HG02884 (cell line): ENCODE measurements at regions not wholly inside any gene's neighbourhood (a gene's known extent, or its start where the extent isn't known, plus 50 kb on each side); places are given as distances from the start of the nearest gene placed in this dataset.
"Not testable (repeated sequence)": the region's sequence is repeated elsewhere in the genome, so short reads cannot be mapped to it uniquely, and the experiment has no call there.

ENCODE experiments used
- ATAC-seq: cut with Tn5 transposase; IDR thresholded peaks from one replicate; pipeline ENCODE4 v1.9.1; 2021; ENCODE audit warnings: mild to moderate bottlenecking, moderate library complexity; ENCODE audit not compliant: unreplicated experiment

DNA sequence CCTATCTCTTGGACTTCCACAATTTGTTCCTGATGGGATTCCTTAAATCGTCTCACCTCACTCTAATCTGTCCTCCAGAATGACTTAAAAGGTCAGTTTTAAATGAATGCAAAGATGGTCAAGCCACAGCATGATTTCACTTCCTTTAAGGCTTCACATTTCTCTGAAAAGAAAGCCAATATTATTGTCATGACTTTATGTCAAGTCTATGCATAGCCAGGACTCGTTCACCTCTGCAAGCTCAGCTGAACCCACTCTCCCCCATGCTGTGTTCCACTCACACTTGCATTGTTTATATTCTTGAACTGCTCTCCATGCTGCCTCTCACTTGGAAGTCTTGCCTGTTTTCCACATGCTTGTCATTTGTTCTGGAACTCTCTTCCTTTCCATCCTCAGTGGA is 298.4 kb upstream of the MMADHC start:
- ATAC-seq, result no peak

DNA sequence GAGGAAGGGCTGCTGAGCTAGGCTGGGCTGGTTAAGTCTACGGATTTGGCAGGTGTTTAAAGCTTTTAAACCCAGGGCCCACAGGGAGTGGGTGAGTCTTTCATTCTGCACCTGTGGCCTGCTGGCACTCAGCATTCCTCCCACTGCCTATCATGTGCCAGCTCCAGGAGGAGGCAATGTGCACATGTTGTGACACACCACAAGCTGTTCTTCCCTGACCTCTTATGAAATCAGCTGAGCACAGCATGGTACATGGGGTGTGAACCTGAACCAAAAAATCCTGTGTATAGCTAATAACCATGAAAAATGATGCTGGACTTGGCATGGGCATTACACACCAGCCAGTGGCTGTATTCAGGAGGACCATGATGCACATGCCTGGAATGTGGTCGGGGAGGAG is 297.9 kb upstream of the MMADHC start:
- no peak for ATAC-seq

DNA sequence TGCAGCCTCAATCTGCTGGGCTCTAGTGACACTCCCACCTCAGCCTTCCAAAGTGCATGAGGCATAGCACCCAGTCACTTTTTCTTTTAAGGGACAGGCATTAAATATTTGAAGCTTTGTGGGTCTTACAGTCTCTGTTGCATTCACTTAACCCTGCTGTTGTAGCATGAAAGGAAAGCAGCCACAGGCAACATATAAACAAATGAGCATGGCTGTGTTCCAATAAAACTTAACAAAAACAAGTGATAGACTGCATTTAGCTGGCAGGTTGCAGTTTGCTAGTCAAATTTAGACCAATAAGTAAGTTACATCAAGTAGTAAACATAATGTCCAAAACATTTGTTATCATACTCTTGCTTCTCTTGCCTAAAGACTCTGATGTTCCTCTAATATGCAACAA is 297.3 kb upstream of the MMADHC start:
- no peak for ATAC-seq

DNA sequence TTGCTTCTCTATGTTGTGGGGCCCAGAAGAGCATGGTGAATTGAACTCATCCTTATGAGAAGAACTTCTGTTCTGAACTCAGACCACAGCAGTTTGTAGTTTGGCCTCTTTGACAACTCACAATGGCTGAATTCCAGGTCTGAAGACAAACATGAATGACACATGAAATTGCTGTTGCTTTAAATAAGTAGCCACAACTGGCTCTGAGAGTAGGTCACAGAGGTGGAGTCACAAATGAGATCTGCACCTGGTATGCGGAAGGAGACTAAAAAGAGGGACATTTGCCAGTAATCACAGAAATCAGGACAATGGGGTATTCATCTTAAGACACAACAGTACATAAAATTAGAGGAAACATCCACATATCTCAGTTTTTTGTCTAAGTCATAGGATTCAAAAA is 290.3 kb upstream of the MMADHC start:
- ATAC-seq, result no peak

DNA sequence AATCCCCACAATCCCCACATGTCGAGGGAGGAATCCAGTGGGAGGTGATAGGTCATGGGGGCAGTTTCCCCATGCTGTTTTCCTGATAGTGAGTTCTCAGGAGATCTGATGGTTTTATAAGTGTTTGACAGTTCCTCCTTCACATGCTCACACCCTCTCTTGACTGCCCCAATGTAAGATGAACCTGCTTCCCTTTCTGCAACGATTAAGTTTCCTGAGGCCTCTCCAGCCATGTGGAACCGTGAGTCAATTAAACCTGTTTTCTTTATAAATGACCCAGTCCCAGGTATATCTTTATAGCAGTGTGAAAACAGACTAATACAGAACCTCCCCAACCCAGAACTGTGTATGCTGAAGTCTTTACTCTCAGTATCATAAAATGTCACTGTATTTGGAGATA is 289.5 kb upstream of the MMADHC start:
- no peak for ATAC-seq

DNA sequence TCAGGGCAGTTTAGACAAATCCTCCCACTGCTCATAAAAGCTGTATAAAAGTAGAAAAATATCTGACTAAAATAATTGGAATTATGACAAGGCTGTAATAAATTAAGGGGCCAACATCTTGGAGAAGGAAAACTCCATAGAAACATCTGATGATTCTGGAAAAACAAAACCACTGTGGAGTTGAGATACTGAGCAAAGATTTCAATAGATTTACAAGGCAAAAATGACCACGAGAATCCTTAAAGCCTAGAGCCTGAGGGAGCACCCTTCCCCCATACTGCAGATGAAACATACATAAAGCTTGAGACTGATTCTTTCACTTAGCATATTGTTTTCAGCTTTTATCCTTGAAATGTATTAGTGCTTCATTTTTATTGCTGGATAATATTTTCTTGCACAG is 286.4 kb upstream of the MMADHC start:
- no peak for ATAC-seq

DNA sequence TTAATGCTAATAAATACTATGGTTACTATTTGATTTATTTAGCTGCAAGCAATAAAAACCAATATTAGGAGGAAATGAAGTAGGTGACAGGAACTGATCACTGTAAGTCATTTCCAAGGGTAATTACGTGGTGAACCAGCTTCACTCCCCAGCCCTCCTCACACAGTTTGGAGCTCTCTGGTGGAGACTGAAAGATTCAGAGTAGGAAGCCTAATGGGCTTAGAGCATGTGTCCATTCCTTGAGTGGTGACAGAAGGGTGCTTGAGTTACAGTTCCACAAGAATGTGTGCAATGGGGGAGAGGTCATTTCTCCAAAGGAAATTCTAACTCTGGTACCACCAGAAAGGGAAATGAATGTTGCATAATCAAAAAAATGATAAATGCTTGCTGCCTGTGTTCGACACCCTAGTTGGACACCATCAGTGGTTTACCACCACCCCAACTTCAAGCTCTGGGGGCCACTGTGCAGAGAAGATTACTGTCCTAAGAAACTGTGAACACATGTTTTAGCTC is 285.1 kb upstream of the MMADHC start:
- no peak for ATAC-seq

DNA sequence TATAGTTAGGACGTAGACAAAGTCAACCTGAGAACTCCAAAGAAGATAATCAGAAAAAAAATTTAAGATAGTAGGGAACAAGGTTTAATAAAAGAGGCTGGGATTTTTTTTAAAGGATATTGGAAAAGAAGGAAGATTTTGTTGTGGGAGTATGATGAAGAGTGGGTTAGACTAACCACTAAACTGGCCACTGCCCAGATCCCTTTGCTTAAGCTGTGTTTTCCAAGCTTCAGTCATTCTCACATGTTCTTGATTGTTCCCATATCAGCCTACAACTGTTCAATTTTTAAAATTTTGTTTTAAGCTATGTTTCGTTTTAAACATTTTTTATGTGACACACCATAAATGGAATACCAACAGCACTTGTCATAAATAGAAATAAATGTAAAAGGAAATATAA is 284.5 kb upstream of the MMADHC start:
- no peak for ATAC-seq

DNA sequence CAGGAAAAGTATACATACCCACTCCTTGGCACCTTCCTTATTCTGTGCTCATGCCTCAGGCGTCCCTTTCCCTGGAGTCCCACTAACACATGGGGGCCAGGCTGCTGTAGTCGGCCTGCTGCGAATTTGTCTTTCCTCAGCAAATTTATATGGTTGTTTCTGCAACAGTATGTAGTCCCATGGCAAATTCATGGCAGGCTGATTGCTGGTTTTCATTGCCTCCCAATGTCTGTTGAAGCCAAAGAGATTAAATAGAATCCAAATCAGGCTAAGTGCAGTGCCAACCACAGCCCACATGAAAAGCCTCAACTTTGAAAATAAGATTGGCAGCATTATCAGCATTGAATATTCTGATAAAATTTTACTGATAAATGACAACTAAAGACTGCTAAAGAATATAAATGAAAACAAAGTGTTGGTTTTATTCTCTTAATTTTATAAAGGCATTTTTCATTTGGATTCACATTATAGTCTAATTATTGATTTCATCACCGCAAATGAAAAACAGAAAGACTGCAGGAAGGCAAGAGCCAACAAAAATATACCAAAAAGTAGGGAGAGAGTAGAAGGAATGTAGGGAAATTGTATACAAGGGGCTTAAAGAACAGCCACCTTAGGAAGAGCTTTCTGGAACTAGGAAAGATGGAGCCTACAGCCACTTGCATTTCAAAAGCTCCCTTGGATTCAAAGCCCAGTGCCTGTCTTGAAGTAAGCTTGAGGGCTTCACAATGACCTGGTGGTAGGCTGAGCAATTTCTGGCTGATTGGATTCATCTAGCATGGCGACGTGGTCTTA is 283.7 kb upstream of the MMADHC start:
- no peak for ATAC-seq

DNA sequence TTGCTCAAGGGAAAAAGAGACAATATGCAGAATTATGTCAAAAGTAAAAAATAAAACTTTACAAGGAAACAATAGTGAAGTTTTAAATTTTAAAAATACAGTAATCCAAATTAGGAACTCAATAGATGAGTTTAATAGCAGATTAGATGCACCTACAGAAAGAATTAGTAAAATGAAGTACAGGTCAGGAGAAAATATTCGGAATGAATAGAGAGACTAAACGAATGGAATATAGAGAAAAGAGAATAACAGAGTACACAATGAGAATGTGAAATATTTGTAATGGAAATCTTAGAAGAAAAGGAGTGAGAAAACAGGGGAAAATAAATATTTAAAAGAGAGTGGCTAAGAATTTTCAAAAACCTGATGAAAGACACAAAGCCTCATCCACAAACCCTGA is 275.7 kb upstream of the MMADHC start:
- no peak for ATAC-seq

DNA sequence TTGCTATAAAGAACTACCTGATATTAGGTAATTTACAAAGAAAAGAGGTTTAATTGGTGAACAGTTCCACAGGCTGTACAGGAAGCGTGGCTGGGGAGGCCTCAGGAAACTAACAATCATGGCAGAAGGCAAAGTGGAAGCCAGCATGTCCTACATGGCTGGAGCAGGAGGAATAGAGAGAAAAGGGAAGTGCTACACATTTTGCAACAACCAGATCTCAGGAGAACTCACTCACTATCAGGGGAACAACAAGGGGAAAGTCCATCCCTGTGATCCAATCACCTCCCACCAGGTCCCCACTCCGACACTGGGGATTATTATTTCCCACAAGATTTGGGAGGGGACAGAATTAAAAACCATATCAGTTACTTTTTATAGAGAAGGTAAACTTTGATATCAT is 273.5 kb upstream of the MMADHC start:
- no peak for ATAC-seq

DNA sequence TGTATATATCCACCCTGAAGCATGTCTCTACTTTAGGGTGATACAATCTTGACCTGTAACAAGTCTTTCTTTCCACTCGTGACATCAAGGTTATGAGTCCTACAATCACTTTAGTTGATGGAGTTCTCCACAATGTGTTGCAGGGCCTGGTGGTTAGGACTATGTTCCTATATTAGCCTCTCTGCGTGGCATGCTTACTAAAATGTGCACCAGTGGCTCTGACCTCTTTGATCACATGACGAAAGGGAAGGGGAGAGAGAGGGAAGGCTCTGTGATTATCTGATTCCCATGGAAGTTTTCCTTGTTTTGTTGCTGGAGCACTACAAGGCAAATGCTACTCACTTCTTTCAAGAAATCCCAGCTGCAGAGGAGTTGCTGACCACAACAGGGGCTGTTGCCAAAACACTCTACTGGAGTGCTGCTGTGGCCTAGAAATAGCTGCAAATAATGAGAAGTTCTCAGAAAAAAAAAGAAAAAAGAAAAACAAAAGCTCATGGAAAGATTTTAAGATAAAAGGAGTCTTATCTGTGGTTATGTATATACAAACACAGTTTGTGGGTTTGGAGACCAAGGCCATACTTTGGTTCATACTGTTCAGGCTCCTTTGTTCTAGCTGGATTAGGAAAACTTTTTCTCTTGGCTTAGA is 272.8 kb upstream of the MMADHC start:
- no peak for ATAC-seq

DNA sequence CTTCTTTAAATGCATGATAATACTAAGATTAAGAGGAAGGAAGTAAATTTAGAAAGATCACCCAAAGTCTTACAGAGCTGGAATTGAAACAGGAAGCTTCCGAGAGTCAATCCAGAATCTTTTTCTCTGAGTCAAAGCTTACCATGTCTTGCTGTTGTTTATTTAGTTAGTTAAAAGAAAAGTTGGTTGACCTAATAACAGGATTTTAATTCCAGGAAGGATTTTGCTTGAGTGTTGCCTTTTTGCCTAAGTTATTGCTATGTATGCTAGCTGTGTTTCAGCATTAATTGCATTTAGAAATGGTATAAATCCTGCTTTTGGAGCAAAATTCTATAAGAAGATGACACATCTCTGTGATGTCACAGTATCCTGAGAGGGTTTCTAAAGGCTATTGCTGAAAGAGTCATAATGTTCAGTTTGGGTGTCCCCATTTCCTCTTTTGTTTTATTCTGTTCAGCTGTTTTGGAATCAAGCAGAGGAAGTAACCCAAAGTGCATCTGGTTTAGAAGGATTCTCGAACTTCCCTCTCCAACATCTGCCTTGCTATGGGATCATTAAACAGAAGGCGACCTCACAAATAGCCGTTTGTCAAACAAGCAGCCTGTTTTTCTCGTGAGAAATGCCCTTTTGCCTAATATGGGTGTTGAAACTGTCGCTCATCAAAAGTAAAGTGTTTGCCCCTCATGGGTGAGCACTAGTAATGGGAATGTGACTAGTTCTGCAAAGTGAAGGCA is 271.5 kb upstream of the MMADHC start:
- no peak for ATAC-seq

DNA sequence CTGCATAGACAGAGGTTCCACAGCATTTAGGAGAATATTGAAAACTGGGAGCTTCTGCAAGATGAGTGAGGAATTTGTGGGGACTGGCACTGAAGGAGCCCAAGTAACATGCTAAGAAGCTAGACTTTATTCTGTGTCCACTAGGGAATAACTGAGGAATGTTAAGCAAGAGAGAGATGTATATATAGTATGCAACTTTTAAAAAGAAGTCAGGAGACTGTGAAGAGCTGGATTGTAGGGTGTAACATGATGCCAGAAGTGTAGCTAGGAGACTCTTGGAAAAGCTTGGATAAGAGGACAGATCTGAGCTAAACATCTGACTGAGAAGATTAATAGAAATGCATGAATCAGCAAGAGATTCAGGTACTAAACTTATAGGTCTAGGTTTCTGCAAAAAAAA is 270.6 kb upstream of the MMADHC start:
- ATAC-seq, result no peak

DNA sequence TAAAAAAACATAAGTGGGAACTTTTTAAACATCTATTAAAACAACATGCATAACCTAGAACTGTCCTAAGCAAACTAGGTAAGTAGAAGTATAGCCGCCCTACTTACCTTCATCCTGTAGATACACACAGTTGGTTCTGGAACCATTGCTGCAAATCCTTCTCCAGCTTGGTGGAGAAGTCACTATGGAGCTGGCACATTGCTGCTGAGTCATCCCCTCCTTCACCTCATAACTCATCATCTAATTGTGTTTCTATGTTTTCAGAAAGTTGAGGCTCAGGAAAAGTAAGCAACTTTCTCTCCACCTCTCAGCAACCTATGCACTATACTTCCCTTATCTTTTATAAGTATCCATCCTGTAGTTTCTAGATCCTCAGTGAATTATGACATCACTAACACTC is 269.8 kb upstream of the MMADHC start:
- ATAC-seq, result no peak

DNA sequence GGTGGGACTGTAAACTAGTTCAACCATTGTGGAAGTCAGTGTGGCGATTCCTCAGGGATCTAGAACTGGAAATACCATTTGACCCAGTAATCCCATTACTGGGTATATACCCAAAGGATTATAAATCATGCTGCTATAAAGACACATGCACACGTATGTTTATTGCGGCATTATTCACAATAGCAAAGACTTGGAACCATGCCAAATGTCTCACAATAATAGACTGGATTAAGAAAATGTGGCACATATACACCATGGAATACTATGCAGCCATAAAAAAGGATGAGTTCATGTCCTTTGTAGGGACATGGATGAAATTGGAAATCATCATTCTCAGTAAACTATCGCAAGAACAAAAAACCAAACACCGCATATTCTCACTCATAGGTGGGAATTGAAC is 268.3 kb upstream of the MMADHC start:
- ATAC-seq, result not testable (repeated sequence)

DNA sequence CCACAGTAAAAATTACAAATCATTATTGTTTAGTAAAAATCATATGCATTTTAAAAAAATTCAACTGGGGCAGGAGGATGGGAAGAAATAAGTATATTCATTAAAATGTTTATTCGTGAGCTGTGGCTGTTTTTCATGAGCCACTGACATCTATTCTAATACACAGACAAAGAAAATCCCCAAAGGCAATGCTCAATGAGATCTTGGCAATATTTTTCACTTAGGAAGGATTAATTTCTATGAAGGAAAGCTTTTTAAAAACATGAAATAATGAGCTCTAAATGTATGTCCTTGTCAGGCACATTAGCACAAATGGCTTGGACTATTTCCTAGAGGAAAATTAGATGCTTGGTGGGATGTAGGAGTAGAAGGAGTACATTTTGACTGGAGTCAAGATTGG is 262.0 kb upstream of the MMADHC start:
- no peak for ATAC-seq

DNA sequence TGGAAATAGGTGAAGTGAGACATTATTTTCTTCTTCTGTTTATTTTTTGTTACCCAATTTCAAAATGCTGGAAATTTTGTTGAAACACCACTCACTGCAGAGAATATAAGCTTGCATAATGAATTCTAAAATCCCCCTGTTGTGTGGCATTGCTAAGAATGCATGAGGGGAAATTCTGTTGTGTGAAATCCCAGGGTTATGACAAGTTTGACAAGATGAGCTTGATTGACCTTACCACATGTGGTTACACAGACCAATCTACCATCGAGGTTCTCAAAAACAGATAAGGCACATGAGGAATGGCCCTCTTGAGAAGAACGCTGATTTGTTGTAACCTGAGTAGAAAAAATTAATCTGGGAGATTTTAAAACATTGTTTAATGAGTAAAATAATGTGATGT is 261.6 kb upstream of the MMADHC start:
- ATAC-seq, result no peak

DNA sequence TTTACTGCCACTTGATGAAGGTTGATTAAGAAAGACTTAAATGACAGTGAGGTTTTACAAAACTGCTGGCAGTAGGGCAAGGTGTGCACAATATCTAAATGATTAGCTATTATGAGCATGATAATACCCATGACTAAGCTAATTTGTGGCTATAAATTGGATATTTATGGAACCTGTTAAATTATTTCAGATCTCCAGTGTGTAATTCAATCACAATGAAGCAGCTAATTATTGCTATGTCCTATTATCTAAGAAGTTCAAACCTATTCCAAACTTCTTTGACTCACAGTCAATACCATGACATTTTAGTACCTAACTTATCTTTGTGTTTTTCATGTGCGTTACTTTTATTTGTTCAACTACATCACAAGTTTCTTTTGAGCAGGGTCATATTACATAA is 253.8 kb upstream of the MMADHC start:
- no peak for ATAC-seq

DNA sequence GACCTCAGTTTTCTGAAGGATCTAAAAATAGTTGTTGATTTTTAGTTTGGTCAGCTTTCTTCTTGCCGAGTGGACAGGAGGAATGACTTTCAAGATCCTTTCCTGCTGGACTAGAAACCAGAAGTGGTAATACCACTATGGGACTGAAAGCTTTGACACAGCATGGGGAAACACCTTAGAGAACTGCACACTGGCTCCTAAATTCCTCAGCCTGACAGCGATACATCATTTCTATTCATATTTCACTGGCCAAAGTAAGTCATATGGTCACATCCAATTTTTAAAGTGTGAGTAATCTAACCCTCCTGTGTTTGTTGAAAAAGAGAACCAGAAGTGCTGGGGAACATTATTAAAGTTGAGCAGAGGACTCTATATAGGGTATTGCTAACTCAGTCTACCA is 244.7 kb upstream of the MMADHC start:
- no peak for ATAC-seq

DNA sequence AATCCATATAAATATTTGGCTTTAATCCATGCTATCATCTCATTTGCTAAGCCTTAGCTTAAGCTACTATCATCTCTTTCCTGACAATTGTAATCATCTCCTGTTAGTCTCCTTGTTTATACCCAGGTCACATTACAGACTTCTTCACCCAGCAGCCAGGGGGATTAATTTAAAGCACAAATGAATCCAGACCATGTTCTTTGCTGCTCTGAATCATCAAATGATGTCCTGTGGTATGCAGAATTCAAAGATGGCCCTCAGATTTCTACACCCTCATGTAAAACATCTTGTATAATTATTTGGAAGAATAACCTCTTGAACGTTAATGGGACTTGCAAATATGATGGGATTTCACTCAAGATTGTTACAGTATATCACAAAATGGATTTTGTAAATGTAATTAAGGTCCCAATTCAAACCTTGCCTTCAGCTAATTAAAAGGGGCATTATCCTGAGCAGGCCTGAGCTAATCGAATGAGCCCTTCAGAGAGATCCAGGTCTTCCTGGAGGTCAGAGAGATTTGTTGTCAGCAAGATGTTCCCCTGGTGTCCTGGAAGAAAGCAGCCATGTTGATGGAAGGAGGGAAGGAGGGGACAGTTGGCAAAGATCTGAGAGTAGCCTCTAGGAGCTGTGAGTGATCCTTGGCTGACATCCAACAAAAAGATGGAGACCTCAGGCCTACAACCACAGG is 241.1 kb upstream of the MMADHC start:
- no peak for ATAC-seq
